IMR-90 (cell line): ENCODE measurements at regions not wholly inside any gene's neighbourhood (a gene's known extent, or its start where the extent isn't known, plus 50 kb on each side); places are given as distances from the start of the nearest gene placed in this dataset.

ENCODE experiments used
- ATAC-seq: fragments of 200-7000 bp; cut with Tn5 transposase; 2 replicates; pipeline ENCODE4 v1.9.1; 2020; ENCODE audit warnings: low read depth, mild to moderate bottlenecking, moderate library complexity
- BruUV-seq: library from RNA; stranded (reverse); fragments of 400-500 nt; replicated peaks from 2 replicates; lab custom pipeline; 2021; lab: Mats Ljungman, UMichigan
- CTCF ChIA-PET: fragments of 300-600 bp; formaldehyde crosslinking; extraction: SDS; loops from one replicate; lab custom pipeline; 2021; ENCODE audit warnings: antibody characterized with exemption; lab: Yijun Ruan, JAX
- POLR2A ChIA-PET: fragments of 300-600 bp; sonication (Branson Sonifier 250); formaldehyde crosslinking; loops from one replicate; lab custom pipeline; 2022; ENCODE audit warnings: antibody characterized with exemption; ENCODE audit not compliant: unreplicated experiment; lab: Charles Lee
- DNase-seq: peaks from one replicate; pipeline ENCODE4 v3.0.0; 2013
- H2AFZ ChIP-seq: replicated peaks from 2 replicates; pipeline ENCODE3; 2013; ENCODE audit warnings: low read length, mild to moderate bottlenecking; ENCODE audit not compliant: poor library complexity
- H2AK5ac ChIP-seq: 2 replicates; pipeline ENCODE4 v1.6.1; 2013; ENCODE audit warnings: low read depth, low read length, inconsistent platforms
- H2AK9ac ChIP-seq: replicated peaks from 2 replicates; pipeline ENCODE3; 2013; ENCODE audit warnings: mild to moderate bottlenecking, low read depth, low read length, moderate library complexity; ENCODE audit not compliant: poor library complexity
- H2BK120ac ChIP-seq: 2 replicates; pipeline ENCODE4 v1.6.1; 2013; ENCODE audit warnings: low read depth, low read length, inconsistent platforms
- H2BK15ac ChIP-seq: 3 replicates; pipeline ENCODE4 v1.6.1; 2013; ENCODE audit warnings: low read depth, low read length, inconsistent platforms
- H2BK20ac ChIP-seq: 2 replicates; pipeline ENCODE4 v1.6.1; 2013; ENCODE audit warnings: low read depth, mild to moderate bottlenecking, inconsistent platforms, low read length, moderate library complexity
- H2BK5ac ChIP-seq: 2 replicates; pipeline ENCODE4 v1.6.1; 2013; ENCODE audit warnings: mild to moderate bottlenecking, low read depth, low read length, inconsistent platforms; ENCODE audit not compliant: poor library complexity, severe bottlenecking
- H3K14ac ChIP-seq: replicated peaks from 2 replicates; pipeline ENCODE4 v1.6.1; 2013; ENCODE audit warnings: low read depth, low read length, inconsistent platforms
- H3K18ac ChIP-seq: 2 replicates; pipeline ENCODE4 v1.6.1; 2013; ENCODE audit warnings: low read depth, low read length, control low read depth
- H3K23ac ChIP-seq: 2 replicates; pipeline ENCODE4 v1.6.1; 2013; ENCODE audit warnings: low read depth, low read length, inconsistent platforms
- H3K27ac ChIP-seq: 2 replicates; pipeline ENCODE4 v1.5.1; 2013; ENCODE audit warnings: mild to moderate bottlenecking, control low read depth, low read length; ENCODE audit not compliant: insufficient read depth
- H3K27me3 ChIP-seq: 2 replicates; pipeline ENCODE4 v1.6.1; 2013; ENCODE audit warnings: low read length; ENCODE audit not compliant: control insufficient read depth, insufficient read depth
- H3K36me3 ChIP-seq: 2 replicates; pipeline ENCODE4 v1.6.1; 2013; ENCODE audit warnings: low read length, mixed read lengths; ENCODE audit not compliant: control insufficient read depth, insufficient read depth
- H3K4ac ChIP-seq: 2 replicates; pipeline ENCODE4 v1.6.1; 2013; ENCODE audit warnings: low read depth, low read length, inconsistent platforms
- H3K4me1 ChIP-seq: 2 replicates; pipeline ENCODE4 v1.6.1; 2013; ENCODE audit warnings: low read length, mixed read lengths; ENCODE audit not compliant: control insufficient read depth, insufficient read depth
- H3K4me2 ChIP-seq: 2 replicates; pipeline ENCODE4 v1.6.1; 2013; ENCODE audit warnings: low read depth, mild to moderate bottlenecking, control low read depth, low read length, moderate library complexity
- H3K4me3 ChIP-seq: 2 replicates; pipeline ENCODE4 v1.5.1; 2013; ENCODE audit warnings: low read depth, mild to moderate bottlenecking, control low read depth, low read length, moderate library complexity; ENCODE audit not compliant: insufficient read depth
- H3K56ac ChIP-seq: 2 replicates; pipeline ENCODE4 v1.6.1; 2013; ENCODE audit warnings: low read length, inconsistent platforms; ENCODE audit not compliant: insufficient read depth; ENCODE audit errors: extremely low read depth
- H3K79me1 ChIP-seq, 2 experiments: 2 replicates each; pipeline ENCODE4 v1.6.1; 2013; ENCODE audit warnings: low read length in 2 of 2, inconsistent platforms in 1 of 2, low read depth in 1 of 2
- H3K9ac ChIP-seq: 2 replicates; pipeline ENCODE4 v1.6.1; 2013; ENCODE audit warnings: low read depth, low read length, control low read depth
- H3K9me1 ChIP-seq: 2 replicates; pipeline ENCODE4 v1.6.1; 2013; ENCODE audit warnings: low read length, inconsistent platforms; ENCODE audit not compliant: insufficient read depth
- H3K9me3 ChIP-seq: 2 replicates; pipeline ENCODE4 v1.6.1; 2013; ENCODE audit warnings: low read length; ENCODE audit not compliant: control insufficient read depth, insufficient read depth
- H4K20me1 ChIP-seq: 2 replicates; pipeline ENCODE4 v1.6.1; 2013; ENCODE audit warnings: low read length, inconsistent platforms; ENCODE audit not compliant: insufficient read depth
- H4K5ac ChIP-seq: 2 replicates; pipeline ENCODE4 v1.6.1; 2013; ENCODE audit warnings: mild to moderate bottlenecking, low read depth, low read length, control low read depth
- H4K8ac ChIP-seq, 2 experiments: 2 replicates each; pipeline ENCODE4 v1.6.1; 2013; ENCODE audit warnings: low read depth in 2 of 2, low read length in 2 of 2, control low read depth in 1 of 2, inconsistent platforms in 1 of 2
- H4K91ac ChIP-seq: 2 replicates; pipeline ENCODE4 v1.6.1; 2013; ENCODE audit warnings: low read depth, low read length, inconsistent platforms; ENCODE audit not compliant: insufficient read depth
- CEBPB ChIP-seq: IDR thresholded peaks from 2 replicates; pipeline ENCODE4 v1.6.1; 2012; ENCODE audit warnings: low read depth, low read length, improper control_type of control experiment
- MAFK ChIP-seq: IDR thresholded peaks from 2 replicates; pipeline ENCODE4 v1.6.1; 2012; ENCODE audit warnings: low read depth, low read length, improper control_type of control experiment
- WGBS, 2 experiments: methylation state at CpG; one replicate each; pipeline versions ENCODE4 v1.1.5 to v1.1.7; 2013; ENCODE audit warnings: missing lambda C conversion rate in 2 of 2; ENCODE audit not compliant: insufficient read length in 1 of 2; ENCODE audit errors: extremely low coverage in 2 of 2; 5-methylcytosine and 5-hydroxymethylcytosine counted together
- dilution Hi-C: fragments of 300-500 bp; cut with HindIII; formaldehyde crosslinking; loops from one replicate; pipeline ENCODE4 v1.14.3; 2018; ENCODE audit warnings: low sequenced_read_pairs; ENCODE audit not compliant: unreplicated experiment
- in situ Hi-C: fragments of 300-500 bp; cut with MboI; formaldehyde crosslinking; loops from 3 replicates; pipeline ENCODE4 v1.14.3; 2019; ENCODE audit warnings: low sequenced_read_pairs, inconsistent platforms, mixed read lengths
- intact Hi-C: fragments of 100-400 bp; cut with micrococcal nuclease; formaldehyde crosslinking; loops from 2 replicates; pipeline ENCODE4 v1.10.0; 2022

DNA sequence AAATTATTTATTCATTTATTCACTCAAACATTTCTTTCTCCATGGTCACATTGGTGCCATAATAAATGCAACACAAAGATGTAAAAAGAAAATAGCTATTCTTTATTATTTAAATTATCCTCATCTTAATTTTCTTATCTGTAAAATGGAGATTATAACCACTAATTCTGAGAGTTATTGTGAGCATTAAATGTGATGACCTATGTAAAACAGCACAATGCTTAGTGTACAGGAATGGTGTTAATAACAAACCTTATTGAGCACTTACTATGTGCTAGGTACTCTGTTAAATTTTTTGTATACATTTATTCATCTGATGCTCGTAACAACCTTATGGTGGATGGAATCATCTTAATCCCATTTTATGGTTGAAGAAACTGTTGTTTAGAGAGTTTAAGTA, 84.6 kb downstream of the NTMT2 start:
- H3K9me1 ChIP-seq = no peaks in the 10 kb centered on the region
- ATAC-seq = no peak
- BruUV-seq = no TSS peak

More for the DNA sequence above, 84.6 kb downstream of the NTMT2 start:
- Histone ChIP-seq H4K20me1 (no peaks in the 10 kb centered on the region), H2AFZ (no peak overlapping the region), H2BK15ac (no peak overlapping the region), H3K9ac (no peak overlapping the region), H3K9me3 (no peaks in the 10 kb centered on the region), H3K4me1 (no peaks in the 10 kb centered on the region), H3K36me3 (no peaks in the 10 kb centered on the region), H3K23ac (no peak overlapping the region), H4K8ac (no peak overlapping the region), H3K56ac (no peak overlapping the region), H3K4ac (no peak overlapping the region), H3K27me3 (no peaks in the 10 kb centered on the region), H2AK5ac (no peak overlapping the region), H3K18ac (no peak overlapping the region), H3K4me2 (no peak overlapping the region), H3K14ac (no peak overlapping the region), H3K4me3 (no peak overlapping the region), H2BK5ac (no peak overlapping the region), H4K5ac (no peak overlapping the region), H4K91ac (no peak overlapping the region), H3K79me1 (no peaks in the 10 kb centered on the region), H3K27ac (no peak overlapping the region), H2BK20ac (no peak overlapping the region), H2AK9ac (no peak overlapping the region), H2BK120ac (no peak overlapping the region)
- in situ Hi-C loops (no loop called here), intact Hi-C loops (loop anchor here (5.0 kb wide), 1 partner anchor 708 kb away; no protein-coding TSS in a partner anchor), dilution Hi-C loops (no loop called here)
- CTCF ChIA-PET = no interaction called here
- no peak for DNase-seq
- TF ChIP-seq CEBPB = no peak
- TF ChIP-seq MAFK = peak; percentile 56
- WGBS, 2 experiments = no CpG with 5 or more reads among the region's 1 CpG
- POLR2A ChIA-PET = no interaction called here
